GM19438 (cell line): ENCODE measurements at regions not wholly inside any gene's neighbourhood (a gene's known extent, or its start where the extent isn't known, plus 50 kb on each side); places are given as distances from the start of the nearest gene placed in this dataset.
"Not testable (repeated sequence)": the region's sequence is repeated elsewhere in the genome, so short reads cannot be mapped to it uniquely, and the experiment has no call there.

Source experiments
- ATAC-seq: cut with Tn5 transposase; IDR thresholded peaks from one replicate; pipeline ENCODE4 v1.9.1; 2021; ENCODE audit warnings: low read depth; ENCODE audit not compliant: unreplicated experiment

DNA sequence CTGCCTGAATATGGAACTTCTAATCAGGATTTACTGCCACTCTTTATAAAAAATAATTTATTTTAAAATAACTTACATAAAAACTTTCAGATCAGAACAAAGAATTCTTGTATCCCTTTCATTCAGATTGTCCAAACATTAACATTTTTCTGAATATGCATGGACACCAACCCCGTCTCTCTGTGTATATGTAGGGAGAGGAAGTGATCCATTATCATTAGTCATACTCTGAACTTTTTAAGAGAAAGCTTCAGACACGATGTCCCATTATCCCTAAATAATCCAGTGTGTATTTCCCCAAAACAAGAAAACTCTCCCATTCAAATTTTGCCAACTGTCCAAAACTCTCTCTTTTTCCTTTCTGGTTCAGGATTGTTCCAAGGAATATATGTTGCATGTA, 122.3 kb upstream of the CXADR start:
- ATAC-seq: no peak

- ATAC-seq: no peak
Measured at GRCh38 chr21:17391811-17392340, 121.0 kb upstream of the CXADR start.

GRCh38 chr21:17393413-17393812, 119.4 kb upstream of the CXADR start:
- no peak for ATAC-seq

DNA sequence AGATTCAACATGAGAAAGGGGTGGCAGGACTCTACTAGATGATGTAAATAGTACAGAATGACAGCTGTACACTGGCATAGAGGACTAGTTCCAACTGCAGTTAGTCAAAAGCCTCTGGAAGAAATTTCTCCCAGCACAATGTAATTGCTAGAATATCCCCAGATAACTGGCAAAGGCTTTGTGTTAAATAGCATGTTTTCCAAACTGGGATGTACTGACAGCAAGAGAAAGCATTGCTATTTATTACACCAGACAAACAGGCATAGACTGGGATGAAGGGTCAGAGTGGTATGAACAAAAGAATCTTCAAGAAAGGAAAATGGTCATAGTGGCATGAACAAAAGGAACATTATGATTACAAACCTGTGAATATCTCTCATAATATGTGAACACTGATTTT, 115.9 kb upstream of the CXADR start:
- no peak for ATAC-seq

DNA sequence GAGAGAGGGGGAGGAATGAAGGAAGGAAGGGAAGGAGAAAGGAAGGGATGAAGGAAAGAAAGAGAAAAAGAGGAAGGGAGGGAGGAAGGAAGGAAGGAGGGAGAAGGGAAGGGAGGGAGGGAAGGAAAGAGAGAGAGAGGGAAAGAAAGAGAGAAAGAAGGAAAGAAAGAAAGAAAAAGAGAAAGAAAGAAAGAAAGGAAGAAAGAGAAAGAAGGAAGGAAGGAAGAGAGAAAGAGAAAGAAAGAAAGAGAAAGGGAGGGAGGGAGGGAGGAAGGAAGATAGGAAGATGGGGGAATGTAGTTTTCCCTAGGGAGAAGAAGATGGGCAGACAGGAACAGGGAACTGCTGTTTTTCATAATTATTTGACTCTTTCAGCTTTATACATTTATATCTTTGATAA, 115.1 kb upstream of the CXADR start:
- no peak for ATAC-seq

- ATAC-seq: not testable (repeated sequence)
Measured at GRCh38 chr21:17398954-17399353, 113.9 kb upstream of the CXADR start.

- ATAC-seq: no peak
Measured at GRCh38 chr21:17402937-17403336, 109.9 kb upstream of the CXADR start.

DNA sequence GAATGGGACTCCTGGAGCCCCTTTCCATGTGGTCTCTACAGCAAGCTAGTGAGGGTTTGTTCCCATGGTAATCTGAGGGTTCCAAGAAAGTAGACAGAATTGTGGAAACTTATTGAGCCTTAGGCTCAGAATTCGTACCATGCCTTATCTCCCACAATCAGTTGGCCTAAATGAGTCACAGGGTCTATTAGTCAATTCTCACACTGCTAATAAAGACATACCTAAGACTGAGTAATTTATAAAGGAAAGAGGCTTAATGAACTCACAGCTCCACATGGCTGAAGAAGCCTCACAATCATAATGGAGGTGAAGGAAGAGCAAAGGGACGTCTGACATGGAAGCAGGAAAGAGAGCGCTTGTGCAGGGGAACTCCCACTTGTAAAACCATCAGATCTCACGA, 106.6 kb upstream of the CXADR start:
- ATAC-seq: no peak

DNA sequence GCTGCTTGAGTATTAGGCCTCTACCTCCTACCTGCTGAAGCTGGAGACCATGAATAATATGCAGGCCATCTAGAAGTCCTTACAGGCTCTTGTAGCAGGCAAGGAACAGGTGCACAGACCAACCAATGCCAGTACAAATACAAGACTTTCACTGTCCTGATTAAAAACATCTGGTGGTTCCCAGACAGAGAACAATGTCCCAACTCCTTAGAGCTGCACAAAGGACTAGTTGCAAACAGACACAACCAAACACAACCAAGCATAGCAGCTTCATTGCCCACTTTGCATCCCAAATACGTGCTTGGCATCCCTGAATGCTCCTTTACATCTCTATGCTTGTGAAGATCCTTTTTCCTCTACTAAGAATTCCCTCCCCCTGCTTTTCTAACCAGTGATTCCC, 98.1 kb upstream of the CXADR start:
- no peak for ATAC-seq

- ATAC-seq: no peak
Measured at GRCh38 chr21:17416139-17416538, 96.7 kb upstream of the CXADR start.

GRCh38 chr21:17422931-17423330, 89.9 kb upstream of the CXADR start:
- ATAC-seq: no peak

DNA sequence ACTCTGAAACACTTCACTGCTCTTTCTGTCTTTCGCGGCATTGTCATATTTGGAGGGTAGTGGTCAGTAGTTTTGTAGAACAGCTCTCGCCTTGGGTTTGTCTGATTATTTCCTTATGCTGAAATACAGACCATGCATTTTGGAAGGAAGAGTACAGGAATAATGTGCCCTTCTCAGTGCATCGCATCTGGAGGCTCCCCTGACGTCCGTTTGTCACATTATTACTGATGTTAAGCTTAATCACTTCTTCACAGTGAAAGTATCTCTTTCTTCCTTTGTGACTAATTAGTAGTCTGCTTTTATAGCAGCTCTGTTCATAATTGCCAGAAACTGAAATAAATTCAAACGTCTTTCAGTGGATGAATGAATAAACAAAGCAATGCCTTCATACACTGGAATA, 85.7 kb upstream of the CXADR start:
- no peak for ATAC-seq

DNA sequence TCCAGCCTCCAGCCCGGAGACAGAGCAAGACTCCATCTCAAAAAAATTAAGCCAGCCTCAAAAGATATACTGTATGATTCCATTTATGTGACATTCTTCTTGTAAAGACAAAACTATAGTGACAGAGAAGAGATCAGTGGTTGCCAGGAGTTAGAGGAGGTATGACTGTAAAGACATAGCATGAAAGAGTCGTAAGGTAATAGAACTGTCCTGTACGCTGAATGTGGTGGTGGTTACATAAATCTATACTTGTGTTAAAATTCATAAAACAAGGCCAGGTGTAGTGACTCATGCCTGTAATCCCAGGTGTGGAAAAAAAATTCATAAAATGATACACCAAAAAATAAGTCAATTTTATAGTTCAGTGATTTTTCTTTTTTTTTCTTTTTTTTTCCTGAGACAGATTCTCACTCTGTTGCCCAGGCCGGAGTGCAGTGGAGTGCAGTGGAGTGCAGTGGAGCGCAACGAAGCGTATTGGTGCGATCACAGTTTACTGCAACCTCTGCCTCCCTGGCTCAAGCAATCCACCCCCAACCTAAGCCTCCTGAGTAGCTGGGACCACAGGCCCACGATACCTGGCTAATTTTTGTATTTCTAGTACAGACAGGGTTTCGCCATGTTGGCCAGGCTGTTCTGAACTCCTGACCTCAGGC, 84.9 kb upstream of the CXADR start:
- peak; percentile 92 for ATAC-seq

DNA sequence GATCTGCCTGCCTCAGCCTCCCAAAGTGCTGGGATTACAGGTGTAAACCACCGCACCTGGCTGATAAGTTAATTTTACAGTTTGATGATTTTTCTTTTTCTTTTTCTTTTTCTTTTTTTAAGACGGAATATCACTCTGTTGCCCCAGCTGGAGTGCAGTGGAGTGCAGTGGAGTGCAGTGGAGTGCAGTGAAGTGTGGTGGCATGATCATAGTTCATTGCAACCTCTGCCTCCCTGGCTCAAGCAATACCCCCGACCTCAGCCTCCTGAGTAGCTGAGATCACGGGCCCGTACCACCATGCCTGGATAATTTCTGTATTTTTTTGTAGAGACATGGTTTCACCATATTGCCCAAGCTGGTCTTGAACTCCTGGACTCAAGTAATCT, 84.4 kb upstream of the CXADR start:
- ATAC-seq: peak; percentile 86

GRCh38 chr21:17428980-17429379, 83.9 kb upstream of the CXADR start:
- ATAC-seq: no peak

GRCh38 chr21:17429936-17430335, 82.9 kb upstream of the CXADR start:
- no peak for ATAC-seq

DNA sequence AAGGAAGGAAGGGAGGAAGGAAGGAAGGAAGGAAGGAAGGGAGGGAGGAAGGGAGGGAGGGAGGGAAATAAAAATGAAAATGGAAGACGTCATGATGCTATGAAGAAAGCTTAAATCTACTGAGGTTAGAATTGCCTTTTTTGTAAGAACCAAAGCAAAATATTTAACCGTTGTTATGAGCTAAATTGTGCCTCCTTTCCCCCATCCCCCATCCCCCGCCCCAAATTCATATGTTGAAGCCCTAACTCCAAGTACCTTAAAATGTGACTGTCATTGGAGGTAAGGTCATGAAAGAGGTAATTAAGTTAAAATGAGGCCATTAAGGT, 80.1 kb upstream of the CXADR start:
- ATAC-seq: no peak

DNA sequence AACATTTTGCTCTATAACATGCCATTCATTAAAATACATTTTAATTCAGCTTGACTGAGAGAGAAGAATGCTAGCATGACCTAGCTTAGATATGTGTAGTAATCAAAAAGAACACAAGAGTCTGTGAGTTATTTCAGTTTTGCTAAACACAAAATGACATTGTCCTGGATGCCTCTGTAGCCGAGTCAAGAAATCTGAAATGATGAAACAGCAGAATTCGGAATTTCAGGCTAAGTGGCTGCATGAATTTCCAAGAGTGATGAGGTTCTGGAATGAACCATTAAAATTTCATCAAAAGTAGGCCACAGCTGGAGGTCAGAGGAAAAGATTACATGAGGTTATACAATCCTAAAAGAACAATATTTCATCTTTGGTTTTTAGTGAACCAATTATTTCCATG, 79.1 kb upstream of the CXADR start:
- no peak for ATAC-seq

- no peak for ATAC-seq
Measured at GRCh38 chr21:17435565-17436543, 77.0 kb upstream of the CXADR start.

- ATAC-seq: no peak
Measured at GRCh38 chr21:17436626-17437111, 76.2 kb upstream of the CXADR start.

DNA sequence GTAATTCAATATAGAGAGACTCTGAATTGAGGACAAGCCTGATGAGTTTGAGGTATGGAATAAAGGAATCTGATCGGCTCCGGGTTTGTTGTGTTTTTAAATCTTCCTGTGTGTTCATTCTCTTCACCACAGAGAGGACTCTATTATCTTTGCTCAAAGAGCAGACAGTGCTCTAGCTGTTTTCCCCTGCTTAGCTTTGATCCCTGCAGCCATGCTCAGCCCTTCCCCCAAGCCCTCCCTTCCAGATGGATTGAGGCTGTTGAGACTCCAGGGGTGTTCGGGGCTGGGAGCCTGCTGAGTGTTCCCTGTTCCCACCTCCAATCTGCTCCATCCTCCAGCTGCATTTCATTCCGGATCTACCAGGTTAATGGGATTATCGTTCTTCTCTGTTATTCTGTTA, 74.2 kb upstream of the CXADR start:
- no peak for ATAC-seq

DNA sequence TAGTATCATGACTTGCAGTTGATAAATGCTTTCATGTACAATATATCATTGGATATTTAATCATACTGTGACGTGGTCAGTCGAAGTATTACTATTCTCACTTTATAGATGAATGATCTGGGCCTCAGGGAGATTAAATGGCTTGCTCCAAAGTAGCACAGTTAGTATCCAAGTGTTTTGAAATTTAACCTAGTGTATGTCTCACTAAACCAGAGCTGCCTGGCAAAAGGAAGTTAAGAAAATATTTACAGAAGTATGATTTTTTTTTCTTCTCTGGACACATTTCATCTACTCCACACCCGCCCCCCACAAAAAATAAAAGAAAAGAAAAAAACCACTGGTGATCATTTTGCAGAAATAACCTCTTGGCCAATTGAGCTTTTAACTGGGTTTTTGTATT, 71.9 kb upstream of the CXADR start:
- ATAC-seq: no peak
